SK-N-SH (cell line): ENCODE measurements at regions not wholly inside any gene's neighbourhood (a gene's known extent, or its start where the extent isn't known, plus 50 kb on each side); places are given as distances from the start of the nearest gene placed in this dataset.

Source experiments
- CTCF ChIA-PET: fragments of 300-600, 350-600 bp; formaldehyde crosslinking; extraction: SDS; loops from one replicate; lab custom pipeline; 2021; lab: Yijun Ruan, JAX
- POLR2A ChIA-PET: fragments of 350-600 bp; sonication (Branson Sonifier 250); formaldehyde crosslinking; extraction: SDS; loops from one replicate; lab custom pipeline; 2020; ENCODE audit warnings: antibody characterized with exemption, inconsistent platforms; lab: Yijun Ruan, JAX
- DNase-seq: peaks from one replicate; pipeline ENCODE4 v3.0.0; 2012
- H2AFZ ChIP-seq: fragments of 200-600 bp; sonication (generic); 2 replicates; pipeline ENCODE4 v1.8.1; 2016; ENCODE audit warnings: antibody characterized with exemption, mild to moderate bottlenecking, low read depth
- H3F3A ChIP-seq: fragments of 200-600 bp; sonication (generic); replicated peaks from 2 replicates; pipeline ENCODE3; 2016; ENCODE audit warnings: antibody characterized with exemption, mild to moderate bottlenecking; ENCODE audit not compliant: insufficient read depth
- H3K27ac ChIP-seq, 2 experiments: fragments of 200-500 bp in 1 of 2; fragments of 200-600 bp in 1 of 2; sonication (Bioruptor generic) in 1 of 2; sonication (generic), shearing (Covaris generic) in 1 of 2; 2 replicates each; pipeline versions ENCODE4 v1.5.1 to v1.6.1; 2014 to 2016; ENCODE audit warnings: low read depth in 2 of 2, inconsistent platforms in 1 of 2, low read length in 1 of 2, mild to moderate bottlenecking in 1 of 2, mixed read lengths in 1 of 2
- H3K27me3 ChIP-seq: fragments of 200-600 bp; sonication (generic), shearing (Covaris generic); 2 replicates; pipeline ENCODE4 v1.6.1; 2016; ENCODE audit warnings: mixed run types; ENCODE audit not compliant: insufficient read depth
- H3K36me3 ChIP-seq, 2 experiments: fragments of 200-500 bp in 1 of 2; fragments of 200-600 bp in 1 of 2; sonication (Bioruptor generic) in 1 of 2; sonication (generic) in 1 of 2; replicated peaks in 1 of 2; 2 replicates each; pipeline versions ENCODE3 to v1.5.1; 2014 to 2016; ENCODE audit warnings: low read length in 1 of 2, mild to moderate bottlenecking in 1 of 2; ENCODE audit not compliant: insufficient read depth in 2 of 2, control insufficient read depth in 1 of 2
- H3K4me1 ChIP-seq, 2 experiments: fragments of 200-500 bp in 1 of 2; fragments of 200-600 bp in 1 of 2; sonication (Bioruptor generic) in 1 of 2; sonication (generic), shearing (Covaris generic) in 1 of 2; 2 replicates each; pipeline versions ENCODE4 v1.5.1 to v1.6.1; 2014 to 2016; ENCODE audit warnings: low read depth in 1 of 2, low read length in 1 of 2, mixed run types in 1 of 2; ENCODE audit not compliant: insufficient read depth in 2 of 2, control insufficient read depth in 1 of 2
- H3K4me2 ChIP-seq: fragments of 200-600 bp; sonication (generic), shearing (Covaris generic); 2 replicates; pipeline ENCODE4 v1.6.1; 2017; ENCODE audit warnings: mixed run types
- H3K4me3 ChIP-seq, 2 experiments: fragments of 200-500 bp in 1 of 2; fragments of 200-600 bp in 1 of 2; sonication (Bioruptor generic) in 1 of 2; sonication (generic), shearing (Covaris generic) in 1 of 2; 2 replicates each; pipeline versions ENCODE4 v1.5.1 to v1.8.1; 2014 to 2016; ENCODE audit warnings: low read depth in 2 of 2, inconsistent platforms in 1 of 2, low read length in 1 of 2, mild to moderate bottlenecking in 1 of 2, mixed read lengths in 1 of 2, moderate library complexity in 1 of 2
- H3K79me2 ChIP-seq: fragments of 200-600 bp; sonication (generic); 2 replicates; pipeline ENCODE4 v1.8.1; 2017; ENCODE audit warnings: mild to moderate bottlenecking; ENCODE audit not compliant: insufficient read depth
- H3K9ac ChIP-seq: fragments of 200-600 bp; sonication (generic); 2 replicates; pipeline ENCODE4 v1.6.1; 2017; ENCODE audit warnings: mixed run types
- H3K9me2 ChIP-seq: fragments of 200-600 bp; sonication (generic); 2 replicates; pipeline ENCODE4 v1.6.1; 2017; ENCODE audit warnings: mixed run types
- H3K9me3 ChIP-seq: fragments of 200-600 bp; sonication (generic); 2 replicates; pipeline ENCODE4 v1.6.1; 2017; ENCODE audit warnings: mixed run types, mild to moderate bottlenecking, moderate library complexity
- H4K20me1 ChIP-seq: fragments of 200-600 bp; sonication (generic); 2 replicates; pipeline ENCODE4 v1.6.1; 2017; ENCODE audit warnings: mild to moderate bottlenecking, mixed run types; ENCODE audit not compliant: insufficient read depth
- CHD2 ChIP-seq: fragments of 150-350 bp; IDR thresholded peaks from 2 replicates; pipeline ENCODE4 v1.6.1; 2018; ENCODE audit warnings: low read length; ENCODE audit not compliant: partially characterized antibody
- CTCF ChIP-seq: fragments of 200-600 bp; sonication (generic); IDR thresholded peaks from 2 replicates; pipeline ENCODE4 v1.6.1; 2017; ENCODE audit warnings: antibody characterized with exemption, mild to moderate bottlenecking, moderate library complexity
- FOXM1 ChIP-seq: IDR thresholded peaks from 2 replicates; pipeline ENCODE4 v1.4.0; 2012; ENCODE audit warnings: low read depth, mild to moderate bottlenecking
- GATA2 ChIP-seq: sonication (generic); formaldehyde crosslinking; IDR thresholded peaks from 2 replicates; pipeline ENCODE4 v1.5.0; 2020; ENCODE audit warnings: mild to moderate bottlenecking, missing genetic modification reagents
- NRF1 ChIP-seq: IDR thresholded peaks from 2 replicates; pipeline ENCODE4 v1.6.1; 2012; ENCODE audit warnings: low read depth, mild to moderate bottlenecking, low read length
- RAD21 ChIP-seq: IDR thresholded peaks from 2 replicates; pipeline ENCODE4 v1.6.1; 2012; ENCODE audit warnings: mild to moderate bottlenecking, low read length
- RCOR1 ChIP-seq: fragments of 150-350 bp; IDR thresholded peaks from 2 replicates; pipeline ENCODE4 v1.6.1; 2017; ENCODE audit warnings: antibody characterized with exemption, low read length
- RFX5 ChIP-seq: IDR thresholded peaks from 2 replicates; pipeline ENCODE4 v1.6.1; 2012; ENCODE audit warnings: mild to moderate bottlenecking, improper control_type of control experiment, low read length
- SIN3A ChIP-seq: IDR thresholded peaks from 2 replicates; pipeline ENCODE4 v1.6.1; 2012; ENCODE audit warnings: low read depth, mild to moderate bottlenecking, low read length, moderate library complexity, borderline replicate concordance
- TAF1 ChIP-seq: IDR thresholded peaks from 2 replicates; pipeline ENCODE4 v1.6.1; 2012; ENCODE audit warnings: low read depth, mild to moderate bottlenecking, low read length, moderate library complexity, borderline replicate concordance
- WGBS: methylation state at CpG from one replicate; pipeline ENCODE4 v1.1.6; 2017; ENCODE audit warnings: low lambda C conversion rate; 5-methylcytosine and 5-hydroxymethylcytosine counted together
- TF ChIP-seq, protein P1 (sequence below): IDR thresholded peaks from 2 replicates; pipeline ENCODE4 v1.6.1; 2012; ENCODE audit warnings: mild to moderate bottlenecking, low read depth, low read length, moderate library complexity

- no peak overlapping the region for H3K27ac ChIP-seq
- TF ChIP-seq CHD2 = no peak
- TF ChIP-seq CTCF = no peak
- no peak for TF ChIP-seq RAD21
- no peak for TF ChIP-seq RCOR1
- TF ChIP-seq FOXM1 = no peak
- TF ChIP-seq, protein P1, sequence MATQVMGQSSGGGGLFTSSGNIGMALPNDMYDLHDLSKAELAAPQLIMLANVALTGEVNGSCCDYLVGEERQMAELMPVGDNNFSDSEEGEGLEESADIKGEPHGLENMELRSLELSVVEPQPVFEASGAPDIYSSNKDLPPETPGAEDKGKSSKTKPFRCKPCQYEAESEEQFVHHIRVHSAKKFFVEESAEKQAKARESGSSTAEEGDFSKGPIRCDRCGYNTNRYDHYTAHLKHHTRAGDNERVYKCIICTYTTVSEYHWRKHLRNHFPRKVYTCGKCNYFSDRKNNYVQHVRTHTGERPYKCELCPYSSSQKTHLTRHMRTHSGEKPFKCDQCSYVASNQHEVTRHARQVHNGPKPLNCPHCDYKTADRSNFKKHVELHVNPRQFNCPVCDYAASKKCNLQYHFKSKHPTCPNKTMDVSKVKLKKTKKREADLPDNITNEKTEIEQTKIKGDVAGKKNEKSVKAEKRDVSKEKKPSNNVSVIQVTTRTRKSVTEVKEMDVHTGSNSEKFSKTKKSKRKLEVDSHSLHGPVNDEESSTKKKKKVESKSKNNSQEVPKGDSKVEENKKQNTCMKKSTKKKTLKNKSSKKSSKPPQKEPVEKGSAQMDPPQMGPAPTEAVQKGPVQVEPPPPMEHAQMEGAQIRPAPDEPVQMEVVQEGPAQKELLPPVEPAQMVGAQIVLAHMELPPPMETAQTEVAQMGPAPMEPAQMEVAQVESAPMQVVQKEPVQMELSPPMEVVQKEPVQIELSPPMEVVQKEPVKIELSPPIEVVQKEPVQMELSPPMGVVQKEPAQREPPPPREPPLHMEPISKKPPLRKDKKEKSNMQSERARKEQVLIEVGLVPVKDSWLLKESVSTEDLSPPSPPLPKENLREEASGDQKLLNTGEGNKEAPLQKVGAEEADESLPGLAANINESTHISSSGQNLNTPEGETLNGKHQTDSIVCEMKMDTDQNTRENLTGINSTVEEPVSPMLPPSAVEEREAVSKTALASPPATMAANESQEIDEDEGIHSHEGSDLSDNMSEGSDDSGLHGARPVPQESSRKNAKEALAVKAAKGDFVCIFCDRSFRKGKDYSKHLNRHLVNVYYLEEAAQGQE = no peak
- no peak for TF ChIP-seq TAF1
- TF ChIP-seq SIN3A = no peak
- TF ChIP-seq RFX5 = no peak
- no peak for TF ChIP-seq GATA2 (CRISPR knock-in tag)
- no peak for TF ChIP-seq NRF1
- TF ChIP-seq, all 33 proteins: peak for 0
- H3F3A ChIP-seq = no peaks in the 10 kb centered on the region
- no peak overlapping the region for H3K9ac ChIP-seq
- H3K79me2 ChIP-seq = no peaks in the 10 kb centered on the region
- no peak overlapping the region for H3K4me3 ChIP-seq
- no peaks in the 10 kb centered on the region for H3K9me2 ChIP-seq
- 55% methylated on average over 9 of the region's 15 CpGs for WGBS
- peaks cover 0 to 19% of the 10 kb centered on the region in 2 experiments; a peak in 1 of 4 replicates for H3K4me1 ChIP-seq
- no peak for DNase-seq
- ChIA-PET CTCF (interaction anchor here (0.7 to 1.1 kb wide), 3 partner anchors 21 to 475 kb away, joined by 3 read pairs; no protein-coding TSS in a partner anchor), POLR2A (no interaction called here)
- H3K36me3 ChIP-seq = no peaks in the 10 kb centered on the region
- H3K4me2 ChIP-seq = no peak overlapping the region
- H3K9me3 ChIP-seq = no peaks in the 10 kb centered on the region
- H2AFZ ChIP-seq = no peak overlapping the region
- no peaks in the 10 kb centered on the region for H4K20me1 ChIP-seq
- H3K27me3 ChIP-seq = no peaks in the 10 kb centered on the region
Observed at GRCh38 chr3:127068111-127068810, 85.3 kb downstream of the PLXNA1 start.
